SIG-M5 (cell line): ENCODE measurements at regions not wholly inside any gene's neighbourhood (a gene's known extent, or its start where the extent isn't known, plus 50 kb on each side); places are given as distances from the start of the nearest gene placed in this dataset.

Experiments used
- DNase-seq: peaks from one replicate; lab custom pipeline; 2025; lab: John Stamatoyannopoulos, UW

GRCh38 chr16:55169780-55170179 is 154.2 kb upstream of the IRX6 start:
- no peak for DNase-seq

GRCh38 chr16:55171241-55171640 is 152.8 kb upstream of the IRX6 start:
- DNase-seq, result no peak

GRCh38 chr16:55175389-55175788 is 148.6 kb upstream of the IRX6 start:
- no peak for DNase-seq

GRCh38 chr16:55176901-55177300 is 147.1 kb upstream of the IRX6 start:
- no peak for DNase-seq

GRCh38 chr16:55179411-55179810 is 144.6 kb upstream of the IRX6 start:
- DNase-seq, result no peak

- DNase-seq, result no peak
Measured at GRCh38 chr16:55179852-55180585, 144.0 kb upstream of the IRX6 start.

GRCh38 chr16:55184052-55184451 is 140.0 kb upstream of the IRX6 start:
- DNase-seq, result no peak

- no peak for DNase-seq
Measured at GRCh38 chr16:55184619-55185018, 139.4 kb upstream of the IRX6 start.

GRCh38 chr16:55189224-55189623 is 134.8 kb upstream of the IRX6 start:
- DNase-seq, result no peak

- DNase-seq, result no peak
Measured at GRCh38 chr16:55189682-55190636, 134.0 kb upstream of the IRX6 start.

GRCh38 chr16:55192734-55193133 is 131.3 kb upstream of the IRX6 start:
- no peak for DNase-seq

- DNase-seq, result no peak
Measured at GRCh38 chr16:55203570-55203969, 120.4 kb upstream of the IRX6 start.

GRCh38 chr16:55204069-55204468 is 119.9 kb upstream of the IRX6 start:
- no peak for DNase-seq

GRCh38 chr16:55204923-55205322 is 119.1 kb upstream of the IRX6 start:
- DNase-seq, result no peak

GRCh38 chr16:55207693-55208428 is 116.1 kb upstream of the IRX6 start:
- no peak for DNase-seq

GRCh38 chr16:55209626-55210025 is 114.4 kb upstream of the IRX6 start:
- DNase-seq, result no peak

- no peak for DNase-seq
Measured at GRCh38 chr16:55212791-55213190, 111.2 kb upstream of the IRX6 start.

- DNase-seq, result no peak
Measured at GRCh38 chr16:55214412-55214811, 109.6 kb upstream of the IRX6 start.

- DNase-seq, result no peak
Measured at GRCh38 chr16:55214974-55215494, 109.0 kb upstream of the IRX6 start.

GRCh38 chr16:55217392-55217791 is 106.6 kb upstream of the IRX6 start:
- DNase-seq, result no peak

GRCh38 chr16:55221836-55222235 is 102.2 kb upstream of the IRX6 start:
- no peak for DNase-seq

GRCh38 chr16:55222486-55222885 is 101.5 kb upstream of the IRX6 start:
- no peak for DNase-seq
